HG03565 (cell line): ENCODE measurements at regions not wholly inside any gene's neighbourhood (a gene's known extent, or its start where the extent isn't known, plus 50 kb on each side); places are given as distances from the start of the nearest gene placed in this dataset.
"Not testable (repeated sequence)": the region's sequence is repeated elsewhere in the genome, so short reads cannot be mapped to it uniquely, and the experiment has no call there.

Experiments
- ATAC-seq: cut with Tn5 transposase; IDR thresholded peaks from one replicate; pipeline ENCODE4 v1.9.1; 2021; ENCODE audit warnings: mild to moderate bottlenecking, moderate library complexity; ENCODE audit not compliant: unreplicated experiment

DNA sequence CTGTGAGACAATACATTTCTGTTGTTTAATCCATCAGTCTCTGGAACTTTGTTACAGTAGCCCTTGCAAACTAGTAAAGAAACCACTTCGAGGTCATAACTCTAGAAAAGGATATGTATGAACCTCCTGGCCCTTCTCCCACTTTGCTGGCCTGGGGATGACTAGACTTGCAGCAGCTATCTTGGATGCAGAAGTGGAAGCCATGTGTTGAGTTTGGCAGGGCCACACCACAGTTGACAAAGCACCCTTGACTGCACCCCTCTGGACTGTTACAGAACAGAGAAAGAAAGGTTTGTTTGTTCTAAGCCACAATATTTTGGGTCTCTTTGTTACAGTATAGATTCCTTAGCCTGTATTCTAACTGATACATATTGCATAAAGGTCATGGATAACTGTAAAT, 183.2 kb upstream of the TAS2R1 start:
- no peak for ATAC-seq

DNA sequence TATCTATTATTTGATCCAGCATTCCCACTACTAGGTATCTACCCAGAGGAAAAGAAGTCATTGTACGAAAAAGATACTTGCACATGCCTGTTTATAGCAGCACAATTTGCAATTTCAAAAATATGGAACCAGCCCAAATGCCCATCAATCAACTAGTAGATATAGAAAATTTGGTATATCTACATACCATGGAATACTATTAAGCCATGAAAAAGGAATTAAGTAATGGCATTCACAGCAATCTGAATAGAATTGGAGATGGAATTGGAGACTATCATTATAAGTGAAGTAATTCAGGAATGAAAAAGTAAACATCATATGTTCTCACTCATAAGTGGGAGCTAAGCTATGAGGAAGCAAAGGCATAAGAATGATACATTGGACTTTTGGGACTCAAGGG, 177.2 kb upstream of the TAS2R1 start:
- ATAC-seq = not testable (repeated sequence)

DNA sequence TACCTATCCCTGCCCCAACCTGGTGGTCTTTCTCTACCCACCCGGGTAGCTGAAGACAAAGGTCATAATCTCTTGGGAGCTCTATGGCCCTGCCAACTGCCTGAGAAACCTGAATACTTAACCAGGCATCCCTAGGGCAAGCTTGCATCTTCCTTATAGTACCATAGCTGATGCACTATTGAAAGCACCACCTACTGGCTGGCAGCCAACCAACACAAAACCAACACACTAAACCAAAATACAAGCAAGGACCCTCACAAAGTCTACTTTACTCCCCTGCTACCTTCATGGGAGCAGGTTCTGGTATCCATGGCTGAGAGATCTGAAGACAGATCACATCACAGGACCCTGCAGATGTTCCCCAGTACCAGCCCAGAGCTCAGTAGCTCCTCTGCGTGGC, 171.8 kb upstream of the TAS2R1 start:
- no peak for ATAC-seq

DNA sequence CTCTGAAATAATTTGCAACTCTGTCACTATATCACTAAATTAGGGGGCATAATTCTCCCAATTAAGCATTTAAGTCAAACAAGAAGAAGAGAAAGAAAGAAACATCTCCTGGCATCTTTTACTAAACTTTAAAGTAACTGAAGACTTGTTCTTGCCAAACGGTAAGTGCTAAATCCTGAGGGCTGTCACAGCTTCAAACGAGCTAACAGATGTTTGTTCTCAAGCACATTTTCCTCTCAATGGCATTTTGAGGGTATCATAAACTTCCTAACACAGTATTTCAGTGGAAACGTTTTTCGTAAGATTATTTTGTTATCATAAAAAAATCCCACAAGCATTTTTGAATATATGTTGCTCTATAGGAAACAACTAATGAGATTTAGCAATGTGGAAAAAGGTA, 169.5 kb upstream of the TAS2R1 start:
- no peak for ATAC-seq

DNA sequence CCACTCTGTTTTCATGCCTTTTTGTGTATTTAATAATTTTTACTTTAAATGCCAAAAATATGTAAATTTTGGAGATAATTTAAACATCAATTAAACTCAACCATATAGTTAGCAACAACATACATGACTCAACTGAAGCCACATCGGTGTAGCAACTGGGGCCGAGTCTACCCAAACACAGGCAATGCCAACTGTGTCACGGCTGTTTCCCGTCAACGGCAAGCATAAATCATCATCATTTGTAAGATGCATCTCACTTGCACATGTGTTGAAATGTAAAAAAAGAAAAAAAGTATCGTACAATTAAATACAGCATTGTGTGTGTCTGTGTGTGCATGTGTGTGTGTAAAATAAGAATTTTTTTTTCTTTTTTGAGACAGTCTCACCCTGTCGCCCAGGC, 160.1 kb upstream of the TAS2R1 start:
- no peak for ATAC-seq

DNA sequence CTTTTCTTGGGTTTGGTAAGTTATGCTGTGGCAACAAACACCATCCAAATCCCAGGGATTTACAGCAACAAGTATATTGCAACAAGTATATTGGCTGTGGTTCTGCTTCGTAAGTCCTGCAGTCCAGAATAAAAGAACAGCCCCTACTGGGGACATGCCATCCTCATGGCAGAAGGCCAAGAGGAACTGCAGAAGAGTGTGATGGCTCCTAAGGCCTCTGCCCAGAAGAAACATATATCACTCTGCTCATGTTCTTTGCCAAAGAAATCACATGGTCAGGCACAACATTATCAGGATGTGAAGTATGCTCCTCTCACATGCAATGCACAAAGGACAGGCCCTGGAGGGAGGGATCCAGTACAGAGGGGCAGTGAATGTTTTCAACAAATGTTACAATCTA, 159.6 kb upstream of the TAS2R1 start:
- ATAC-seq = no peak

- no peak for ATAC-seq
Observed at GRCh38 chr5:9787861-9788600, 157.9 kb upstream of the TAS2R1 start.

- ATAC-seq = no peak
Observed at GRCh38 chr5:9786380-9787360, 156.5 kb upstream of the TAS2R1 start.

DNA sequence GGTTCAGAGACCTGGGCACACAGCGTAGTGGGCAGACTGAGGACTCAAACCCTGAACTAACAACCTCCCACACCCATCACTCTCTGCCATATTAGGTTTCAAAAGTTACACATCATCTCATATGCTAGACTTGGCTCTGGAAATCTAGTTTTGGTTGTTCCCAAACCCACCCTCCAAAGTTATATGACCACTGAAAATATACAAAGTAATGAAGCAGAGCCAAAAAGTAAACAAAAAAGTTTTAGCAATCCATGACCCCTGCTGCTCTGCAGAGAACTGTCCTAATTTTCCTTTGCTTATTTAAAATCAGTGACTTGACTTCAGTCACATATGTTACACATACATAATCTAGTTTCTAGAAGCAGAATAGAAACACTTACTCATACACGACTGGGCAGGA, 155.6 kb upstream of the TAS2R1 start:
- no peak for ATAC-seq

GRCh38 chr5:9784231-9784630, 154.1 kb upstream of the TAS2R1 start:
- no peak for ATAC-seq

- no peak for ATAC-seq
Observed at GRCh38 chr5:9782826-9783560, 152.8 kb upstream of the TAS2R1 start.

GRCh38 chr5:9781890-9782289, 151.7 kb upstream of the TAS2R1 start:
- ATAC-seq = no peak

GRCh38 chr5:9781275-9781674, 151.1 kb upstream of the TAS2R1 start:
- ATAC-seq = no peak

DNA sequence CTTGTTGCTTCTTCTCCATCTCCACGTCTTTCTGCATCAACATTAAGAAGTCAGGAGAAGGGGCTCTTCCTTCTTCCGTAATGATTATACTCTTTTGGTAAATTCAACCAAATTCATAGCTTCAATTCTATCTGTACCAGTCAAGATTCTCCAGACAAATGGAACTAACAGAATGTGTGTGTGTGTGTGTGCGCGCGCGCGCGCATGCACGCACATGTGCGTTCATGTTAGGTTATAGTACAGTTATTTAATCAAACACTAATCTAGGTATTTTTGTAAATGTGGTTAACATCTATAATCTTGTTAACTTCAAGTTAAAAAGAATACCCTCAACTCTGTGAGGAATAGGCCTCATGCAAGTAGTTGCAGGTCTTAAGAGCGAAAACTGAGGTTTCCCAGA, 150.3 kb upstream of the TAS2R1 start:
- no peak for ATAC-seq

DNA sequence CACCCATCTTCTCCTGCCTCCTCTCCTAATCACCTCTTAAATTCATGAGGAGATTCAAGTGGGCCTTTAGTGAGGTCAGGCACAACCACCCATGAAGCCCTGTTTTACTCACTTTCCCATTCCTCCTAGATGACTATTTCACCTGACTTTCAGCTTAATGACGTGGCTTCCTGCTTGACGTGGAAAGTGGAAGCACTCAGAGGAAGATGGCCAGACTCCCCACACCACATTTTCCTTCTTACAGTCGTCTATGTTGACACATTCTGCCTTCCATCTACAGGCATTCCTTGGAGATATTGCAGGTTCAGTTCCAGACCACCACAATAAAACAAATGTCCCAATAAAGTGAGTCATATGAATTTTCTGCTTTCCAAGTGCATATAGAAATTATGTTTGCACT, 146.4 kb upstream of the TAS2R1 start:
- ATAC-seq = no peak

- ATAC-seq = no peak
Observed at GRCh38 chr5:9775339-9775738, 145.2 kb upstream of the TAS2R1 start.

- no peak for ATAC-seq
Observed at GRCh38 chr5:9774472-9775079, 144.4 kb upstream of the TAS2R1 start.

DNA sequence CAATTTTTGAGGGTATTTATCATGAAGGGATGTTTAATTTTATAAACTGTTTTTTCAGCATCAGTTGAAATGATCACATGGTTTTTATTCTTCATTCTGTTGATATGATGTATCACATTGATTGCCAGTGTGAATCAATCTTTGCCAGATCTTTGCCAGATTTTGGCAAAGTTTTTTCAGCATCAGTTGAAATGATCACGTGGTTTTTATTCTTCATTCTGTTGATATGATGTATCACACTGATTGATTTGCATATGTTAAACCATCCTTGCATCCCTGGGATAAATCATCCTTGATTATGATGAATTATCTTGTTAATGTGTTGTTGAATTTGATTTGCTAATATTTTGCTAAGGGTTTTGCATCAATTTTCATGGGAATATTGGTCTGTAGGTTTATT, 140.9 kb upstream of the TAS2R1 start:
- no peak for ATAC-seq

DNA sequence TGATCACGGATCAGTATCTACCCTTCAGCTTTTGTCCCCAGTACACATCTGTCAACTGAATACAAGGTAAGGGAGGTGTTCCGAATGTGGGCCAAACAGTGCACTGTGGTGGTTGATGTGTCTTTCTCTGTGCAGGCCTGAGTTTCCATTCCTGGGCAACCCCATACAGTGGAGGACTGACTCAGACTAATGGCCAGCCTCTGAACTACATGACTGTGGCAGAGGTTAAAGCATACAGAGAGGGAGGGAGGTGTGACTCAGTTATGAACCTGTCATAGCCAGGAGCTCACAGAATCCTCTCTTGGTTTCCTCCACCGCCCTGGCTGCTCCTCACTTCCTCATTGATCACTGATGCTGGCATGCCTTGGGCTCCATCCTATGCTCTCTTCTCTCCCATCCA, 136.4 kb upstream of the TAS2R1 start:
- no peak for ATAC-seq

- ATAC-seq = no peak
Observed at GRCh38 chr5:9765419-9766140, 135.4 kb upstream of the TAS2R1 start.
